Fibroblast of lung (primary cell): ENCODE measurements at regions not wholly inside any gene's neighbourhood (a gene's known extent, or its start where the extent isn't known, plus 50 kb on each side); places are given as distances from the start of the nearest gene placed in this dataset.

ENCODE experiments used
- CTCF ChIP-seq, 2 donors: IDR thresholded peaks in 1 of 2; conservative IDR thresholded peaks in 1 of 2; 1 replicate in 1 of 2; 2 replicates in 1 of 2; pipeline ENCODE4 v1.5.1; 2011 to 2012; ENCODE audit warnings: low read length in 2 of 2, control low read depth in 1 of 2, inconsistent platforms in 1 of 2, low read depth in 1 of 2, mild to moderate bottlenecking in 1 of 2
- EZH2 ChIP-seq: IDR thresholded peaks from 2 replicates; pipeline ENCODE4 v1.5.1; 2012; ENCODE audit warnings: low read length, control low read depth, mild to moderate bottlenecking; ENCODE audit errors: missing control alignments

GRCh38 chr3:104856741-104857140, 510.0 kb upstream of the ALCAM start:
- no peak for TF ChIP-seq CTCF (conservative IDR thresholded peaks at IDR 0.05 in 1 of 2, IDR thresholded peaks at IDR 0.05 in 1 of 2; ENCODE audit: low read depth in 1 of 2, low read length in 2 of 2)
- TF ChIP-seq EZH2: no peak
